ENCODE measurements at regions not wholly inside any gene's neighbourhood (a gene's known extent, or its start where the extent isn't known, plus 50 kb on each side); places are given as distances from the start of the nearest gene placed in this dataset.

DNA sequence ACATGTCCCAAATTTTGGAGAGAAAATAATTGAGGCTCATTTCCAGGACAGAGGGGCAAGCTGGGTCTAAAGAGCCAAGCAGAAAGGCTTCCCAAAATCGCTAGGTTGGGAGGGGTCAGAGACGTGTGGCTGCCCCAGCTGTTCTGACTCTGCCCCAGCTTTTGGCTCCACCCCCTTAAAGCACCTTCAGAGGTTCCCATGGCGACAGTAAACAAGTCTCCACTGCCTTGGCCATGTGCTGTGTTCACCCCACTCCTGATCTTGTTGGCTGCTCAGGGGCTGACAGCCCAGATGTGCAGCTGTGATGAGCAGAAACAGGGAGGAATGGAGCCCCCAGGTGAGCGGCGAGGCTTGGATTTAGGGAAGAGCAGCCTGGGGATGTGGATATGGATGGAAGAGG lies 72.8 kb upstream of the SPTLC3 start:
- TF ChIP-seq CEBPB (IDR thresholded peaks at IDR 0.05), result no peak
- no peak for TF ChIP-seq EP300 (IDR thresholded peaks at IDR 0.05; ENCODE audit: borderline replicate concordance)
- no peak for TF ChIP-seq NFIC (IDR thresholded peaks at IDR 0.05)
- TF ChIP-seq FOXM1 (IDR thresholded peaks at IDR 0.05; ENCODE audit: borderline replicate concordance, low read depth), result no peak
- TF ChIP-seq, protein P1, sequence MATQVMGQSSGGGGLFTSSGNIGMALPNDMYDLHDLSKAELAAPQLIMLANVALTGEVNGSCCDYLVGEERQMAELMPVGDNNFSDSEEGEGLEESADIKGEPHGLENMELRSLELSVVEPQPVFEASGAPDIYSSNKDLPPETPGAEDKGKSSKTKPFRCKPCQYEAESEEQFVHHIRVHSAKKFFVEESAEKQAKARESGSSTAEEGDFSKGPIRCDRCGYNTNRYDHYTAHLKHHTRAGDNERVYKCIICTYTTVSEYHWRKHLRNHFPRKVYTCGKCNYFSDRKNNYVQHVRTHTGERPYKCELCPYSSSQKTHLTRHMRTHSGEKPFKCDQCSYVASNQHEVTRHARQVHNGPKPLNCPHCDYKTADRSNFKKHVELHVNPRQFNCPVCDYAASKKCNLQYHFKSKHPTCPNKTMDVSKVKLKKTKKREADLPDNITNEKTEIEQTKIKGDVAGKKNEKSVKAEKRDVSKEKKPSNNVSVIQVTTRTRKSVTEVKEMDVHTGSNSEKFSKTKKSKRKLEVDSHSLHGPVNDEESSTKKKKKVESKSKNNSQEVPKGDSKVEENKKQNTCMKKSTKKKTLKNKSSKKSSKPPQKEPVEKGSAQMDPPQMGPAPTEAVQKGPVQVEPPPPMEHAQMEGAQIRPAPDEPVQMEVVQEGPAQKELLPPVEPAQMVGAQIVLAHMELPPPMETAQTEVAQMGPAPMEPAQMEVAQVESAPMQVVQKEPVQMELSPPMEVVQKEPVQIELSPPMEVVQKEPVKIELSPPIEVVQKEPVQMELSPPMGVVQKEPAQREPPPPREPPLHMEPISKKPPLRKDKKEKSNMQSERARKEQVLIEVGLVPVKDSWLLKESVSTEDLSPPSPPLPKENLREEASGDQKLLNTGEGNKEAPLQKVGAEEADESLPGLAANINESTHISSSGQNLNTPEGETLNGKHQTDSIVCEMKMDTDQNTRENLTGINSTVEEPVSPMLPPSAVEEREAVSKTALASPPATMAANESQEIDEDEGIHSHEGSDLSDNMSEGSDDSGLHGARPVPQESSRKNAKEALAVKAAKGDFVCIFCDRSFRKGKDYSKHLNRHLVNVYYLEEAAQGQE (IDR thresholded peaks at IDR 0.05; ENCODE audit: low read depth), result no peak
- no peak for TF ChIP-seq YY1 (IDR thresholded peaks at IDR 0.05; ENCODE audit: low read depth)
- no peak for TF ChIP-seq CREB1 (IDR thresholded peaks at IDR 0.05; ENCODE audit: low read depth)

Data from Ishikawa (cell line).